ENCODE measurements at regions not wholly inside any gene's neighbourhood (a gene's known extent, or its start where the extent isn't known, plus 50 kb on each side); places are given as distances from the start of the nearest gene placed in this dataset.

DNA sequence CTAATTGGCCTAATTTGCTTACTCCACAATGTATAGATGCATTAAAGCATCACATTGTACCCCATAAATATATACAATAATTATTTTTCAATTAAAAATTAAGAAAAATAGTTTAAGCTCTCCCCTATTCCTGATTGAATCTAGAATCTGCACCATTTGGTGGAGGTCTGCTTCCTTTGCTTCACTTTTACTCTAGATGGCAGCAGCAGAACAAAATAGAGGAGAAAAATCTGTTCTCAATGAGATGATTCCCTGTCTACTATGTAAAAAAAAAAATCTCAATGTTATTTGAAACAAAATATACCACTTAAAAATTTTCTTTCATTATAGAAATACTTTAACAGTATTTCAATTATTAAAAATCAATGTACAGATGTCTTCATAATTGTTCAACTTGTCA lies 109.6 kb upstream of the FXR1 start:
- TF ChIP-seq POLR2A (IDR thresholded peaks at IDR 0.05): no peak
- TF ChIP-seq, protein P1, sequence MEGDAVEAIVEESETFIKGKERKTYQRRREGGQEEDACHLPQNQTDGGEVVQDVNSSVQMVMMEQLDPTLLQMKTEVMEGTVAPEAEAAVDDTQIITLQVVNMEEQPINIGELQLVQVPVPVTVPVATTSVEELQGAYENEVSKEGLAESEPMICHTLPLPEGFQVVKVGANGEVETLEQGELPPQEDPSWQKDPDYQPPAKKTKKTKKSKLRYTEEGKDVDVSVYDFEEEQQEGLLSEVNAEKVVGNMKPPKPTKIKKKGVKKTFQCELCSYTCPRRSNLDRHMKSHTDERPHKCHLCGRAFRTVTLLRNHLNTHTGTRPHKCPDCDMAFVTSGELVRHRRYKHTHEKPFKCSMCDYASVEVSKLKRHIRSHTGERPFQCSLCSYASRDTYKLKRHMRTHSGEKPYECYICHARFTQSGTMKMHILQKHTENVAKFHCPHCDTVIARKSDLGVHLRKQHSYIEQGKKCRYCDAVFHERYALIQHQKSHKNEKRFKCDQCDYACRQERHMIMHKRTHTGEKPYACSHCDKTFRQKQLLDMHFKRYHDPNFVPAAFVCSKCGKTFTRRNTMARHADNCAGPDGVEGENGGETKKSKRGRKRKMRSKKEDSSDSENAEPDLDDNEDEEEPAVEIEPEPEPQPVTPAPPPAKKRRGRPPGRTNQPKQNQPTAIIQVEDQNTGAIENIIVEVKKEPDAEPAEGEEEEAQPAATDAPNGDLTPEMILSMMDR (IDR thresholded peaks at IDR 0.05): peak; percentile 27 to 66 (median 50)
